ENCODE measurements at regions not wholly inside any gene's neighbourhood (a gene's known extent, or its start where the extent isn't known, plus 50 kb on each side); places are given as distances from the start of the nearest gene placed in this dataset.

GRCh38 chr5:33238826-33239695 is 201.7 kb upstream of the TARS1 start:
- TF ChIP-seq EP300 (IDR thresholded peaks at IDR 0.05) (no peak), POLR2A (IDR thresholded peaks at IDR 0.05) (no peak)

Measured in stomach (tissue), 4 donors.